ENCODE measurements at regions not wholly inside any gene's neighbourhood (a gene's known extent, or its start where the extent isn't known, plus 50 kb on each side); places are given as distances from the start of the nearest gene placed in this dataset.
"Not testable (repeated sequence)": the region's sequence is repeated elsewhere in the genome, so short reads cannot be mapped to it uniquely, and the experiment has no call there.

GRCh38 chr14:23766737-23767401 is 130.7 kb downstream of the DHRS2 start:
- no peaks in the 10 kb centered on the region for H3K9me3 ChIP-seq
- intact Hi-C loops (cut with DNase I; ENCODE audit: low total_unique reads) = no loop called here
- in situ Hi-C loops (cut with MboI; ENCODE audit: low sequenced_read_pairs in 4 of 4) = no loop called here
- ATAC-seq = no peak
- H3K27ac ChIP-seq = no peak overlapping the region
- H3K4me1 ChIP-seq = no peaks in the 10 kb centered on the region
- H3K4me3 ChIP-seq = no peak overlapping the region
- no peak for DNase-seq
- no peak for TF ChIP-seq POLR2A (IDR thresholded peaks at IDR 0.05)
- no peak for TF ChIP-seq CTCF (IDR thresholded peaks at IDR 0.05 in 4 of 5, conservative IDR thresholded peaks at IDR 0.05 in 1 of 5)
- peaks cover 0 to 3% (median 0%) of the 10 kb centered on the region in 3 donors for H3K27me3 ChIP-seq
- H3K36me3 ChIP-seq = no peaks in the 10 kb centered on the region

GRCh38 chr14:23769221-23769728 is 133.1 kb downstream of the DHRS2 start:
- DNase-seq; ATAC-seq; H3K4me3 ChIP-seq; intact Hi-C loops (cut with DNase I; ENCODE audit: low total_unique reads); H3K27me3 ChIP-seq; in situ Hi-C loops (cut with MboI; ENCODE audit: low sequenced_read_pairs in 4 of 4); H3K9me3 ChIP-seq; H3K36me3 ChIP-seq; H3K4me1 ChIP-seq; H3K27ac ChIP-seq: not testable (repeated sequence)

GRCh38 chr14:23773981-23774380 is 137.8 kb downstream of the DHRS2 start:
- in situ Hi-C loops (cut with MboI; ENCODE audit: low sequenced_read_pairs in 4 of 4) (no loop called here), intact Hi-C loops (cut with DNase I; ENCODE audit: low total_unique reads) (no loop called here)
- no peak overlapping the region for H3K27ac ChIP-seq
- H3K36me3 ChIP-seq = no peaks in the 10 kb centered on the region
- H3K27me3 ChIP-seq = peaks cover 0 to 3% (median 0%) of the 10 kb centered on the region in 3 donors
- H3K4me3 ChIP-seq = no peak overlapping the region
- no peaks in the 10 kb centered on the region for H3K4me1 ChIP-seq
- TF ChIP-seq CTCF (IDR thresholded peaks at IDR 0.05 in 4 of 5, conservative IDR thresholded peaks at IDR 0.05 in 1 of 5) (no peak), POLR2A (IDR thresholded peaks at IDR 0.05) (no peak)
- H3K9me3 ChIP-seq = no peaks in the 10 kb centered on the region
- ATAC-seq = no peak
- no peak for DNase-seq

GRCh38 chr14:23776296-23776695 is 140.1 kb downstream of the DHRS2 start:
- Histone ChIP-seq H3K4me1 (no peaks in the 10 kb centered on the region), H3K27ac (no peak overlapping the region), H3K36me3 (no peaks in the 10 kb centered on the region), H3K9me3 (no peaks in the 10 kb centered on the region), H3K27me3 (peaks cover 0 to 3% (median 0%) of the 10 kb centered on the region in 3 donors), H3K4me3 (no peak overlapping the region)
- no peak for ATAC-seq
- DNase-seq = no peak
- in situ Hi-C loops (cut with MboI; ENCODE audit: low sequenced_read_pairs in 4 of 4) = no loop called here
- intact Hi-C loops (cut with DNase I; ENCODE audit: low total_unique reads) = no loop called here
- TF ChIP-seq CTCF (IDR thresholded peaks at IDR 0.05 in 4 of 5, conservative IDR thresholded peaks at IDR 0.05 in 1 of 5) = no peak
- no peak for TF ChIP-seq POLR2A (IDR thresholded peaks at IDR 0.05)

- in situ Hi-C loops (cut with MboI; ENCODE audit: low sequenced_read_pairs in 4 of 4) (no loop called here), intact Hi-C loops (cut with DNase I; ENCODE audit: low total_unique reads) (no loop called here)
- no peaks in the 10 kb centered on the region for H3K9me3 ChIP-seq
Observed at GRCh38 chr14:23785208-23785607, 149.0 kb downstream of the DHRS2 start.

More at GRCh38 chr14:23785208-23785607, 149.0 kb downstream of the DHRS2 start:
- no peak for TF ChIP-seq POLR2A (IDR thresholded peaks at IDR 0.05)
- no peak for TF ChIP-seq CTCF (IDR thresholded peaks at IDR 0.05 in 4 of 5, conservative IDR thresholded peaks at IDR 0.05 in 1 of 5)
- ATAC-seq (no peak), DNase-seq (no peak)
- Histone ChIP-seq H3K36me3 (no peaks in the 10 kb centered on the region), H3K27me3 (no peaks in the 10 kb centered on the region), H3K4me3 (no peak overlapping the region), H3K27ac (no peak overlapping the region), H3K4me1 (no peaks in the 10 kb centered on the region)
